ENCODE measurements at regions not wholly inside any gene's neighbourhood (a gene's known extent, or its start where the extent isn't known, plus 50 kb on each side); places are given as distances from the start of the nearest gene placed in this dataset.
"Not testable (repeated sequence)": the region's sequence is repeated elsewhere in the genome, so short reads cannot be mapped to it uniquely, and the experiment has no call there.

DNA sequence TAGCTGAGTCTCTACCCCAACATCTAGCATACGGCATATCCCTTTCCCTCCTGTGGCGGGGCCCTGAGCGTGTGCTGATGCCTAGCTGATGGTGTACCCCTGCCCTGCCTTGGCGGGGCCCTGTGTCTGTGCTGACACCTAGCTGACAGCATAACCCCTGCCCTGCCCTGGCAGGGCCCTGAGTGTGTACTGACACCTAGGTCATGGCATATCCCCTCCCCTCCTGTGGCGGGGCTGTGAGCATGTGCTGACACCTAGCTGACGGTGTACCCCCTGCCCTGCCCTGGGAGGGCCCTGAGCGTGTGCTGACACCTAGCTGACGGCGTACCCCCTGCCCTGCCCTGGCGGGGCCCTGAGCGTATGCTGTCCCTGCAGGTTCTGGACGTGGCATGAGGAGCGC is 414.0 kb upstream of the AMELY start:
- Histone ChIP-seq H3K27me3 (ENCODE audit: insufficient read depth, poor library complexity, severe bottlenecking) (no peaks in the 10 kb centered on the region), H3K27ac (ENCODE audit: poor library complexity, severe bottlenecking) (no peak overlapping the region), H3K4me1 (ENCODE audit: insufficient read depth, poor library complexity, severe bottlenecking) (no peaks in the 10 kb centered on the region), H3K4me3 (ENCODE audit: severe bottlenecking) (no peak overlapping the region), H3K9me3 (ENCODE audit: severe bottlenecking) (no peaks in the 10 kb centered on the region), H3K36me3 (ENCODE audit: low read depth) (peaks cover 91% of the 10 kb centered on the region)
- no peak for DNase-seq (ENCODE audit: low spot score)
- no peak for ATAC-seq (ENCODE audit: low read depth)
- TF ChIP-seq, protein P1, sequence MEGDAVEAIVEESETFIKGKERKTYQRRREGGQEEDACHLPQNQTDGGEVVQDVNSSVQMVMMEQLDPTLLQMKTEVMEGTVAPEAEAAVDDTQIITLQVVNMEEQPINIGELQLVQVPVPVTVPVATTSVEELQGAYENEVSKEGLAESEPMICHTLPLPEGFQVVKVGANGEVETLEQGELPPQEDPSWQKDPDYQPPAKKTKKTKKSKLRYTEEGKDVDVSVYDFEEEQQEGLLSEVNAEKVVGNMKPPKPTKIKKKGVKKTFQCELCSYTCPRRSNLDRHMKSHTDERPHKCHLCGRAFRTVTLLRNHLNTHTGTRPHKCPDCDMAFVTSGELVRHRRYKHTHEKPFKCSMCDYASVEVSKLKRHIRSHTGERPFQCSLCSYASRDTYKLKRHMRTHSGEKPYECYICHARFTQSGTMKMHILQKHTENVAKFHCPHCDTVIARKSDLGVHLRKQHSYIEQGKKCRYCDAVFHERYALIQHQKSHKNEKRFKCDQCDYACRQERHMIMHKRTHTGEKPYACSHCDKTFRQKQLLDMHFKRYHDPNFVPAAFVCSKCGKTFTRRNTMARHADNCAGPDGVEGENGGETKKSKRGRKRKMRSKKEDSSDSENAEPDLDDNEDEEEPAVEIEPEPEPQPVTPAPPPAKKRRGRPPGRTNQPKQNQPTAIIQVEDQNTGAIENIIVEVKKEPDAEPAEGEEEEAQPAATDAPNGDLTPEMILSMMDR (IDR thresholded peaks at IDR 0.05; ENCODE audit: poor library complexity, severe bottlenecking), result no peak

DNA sequence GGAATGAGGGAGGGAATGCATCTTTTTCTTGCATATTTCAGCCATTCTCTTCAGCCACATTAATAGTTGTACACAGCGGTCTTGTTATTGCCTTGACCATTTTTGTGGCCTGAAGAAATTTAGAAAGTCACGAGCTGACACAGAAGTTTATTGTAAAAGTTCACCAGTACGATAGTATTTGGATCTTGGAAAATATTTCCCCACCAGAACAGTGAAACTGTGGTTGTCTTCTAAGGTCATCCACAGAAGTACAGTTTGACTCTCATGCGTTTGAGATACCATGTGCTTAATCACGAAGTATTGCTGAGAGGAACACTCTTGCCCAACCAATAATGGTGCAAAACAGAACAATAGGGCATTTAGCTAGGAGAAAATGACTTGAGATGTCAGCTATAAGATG is 409.2 kb upstream of the AMELY start:
- no peak for ATAC-seq (ENCODE audit: low read depth)

DNA sequence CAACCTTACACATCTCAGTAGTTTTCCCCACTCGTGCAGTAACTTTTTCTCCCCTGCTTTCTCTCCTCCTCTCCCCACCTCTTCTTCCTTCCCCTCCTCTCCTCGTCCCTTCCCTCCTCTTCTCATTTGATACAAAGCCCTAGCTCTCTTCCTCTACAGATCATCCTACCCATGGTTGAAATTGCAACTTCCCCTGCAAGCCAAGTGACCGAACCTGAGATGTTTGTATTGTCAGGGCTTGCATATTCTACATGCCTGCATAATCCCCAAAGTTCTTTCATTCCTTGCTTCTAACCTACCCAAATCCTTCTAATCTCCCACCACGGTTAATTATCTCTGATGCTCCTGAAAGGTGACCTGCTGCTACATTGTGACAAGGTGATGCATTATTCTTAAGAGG is 408.6 kb upstream of the AMELY start:
- H3K9me3 ChIP-seq (ENCODE audit: severe bottlenecking); DNase-seq (ENCODE audit: low spot score); H3K27ac ChIP-seq (ENCODE audit: poor library complexity, severe bottlenecking); H3K4me3 ChIP-seq (ENCODE audit: severe bottlenecking); ATAC-seq (ENCODE audit: low read depth); H3K4me1 ChIP-seq (ENCODE audit: insufficient read depth, poor library complexity, severe bottlenecking); H3K27me3 ChIP-seq (ENCODE audit: insufficient read depth, poor library complexity, severe bottlenecking): not testable (repeated sequence)
- H3K36me3 ChIP-seq (ENCODE audit: low read depth), result peaks cover 75% of the 10 kb centered on the region

More for the DNA sequence above, 409.2 kb upstream of the AMELY start:
- Histone ChIP-seq H3K27me3 (ENCODE audit: insufficient read depth, poor library complexity, severe bottlenecking) (no peaks in the 10 kb centered on the region), H3K4me3 (ENCODE audit: severe bottlenecking) (no peak overlapping the region), H3K9me3 (ENCODE audit: severe bottlenecking) (no peaks in the 10 kb centered on the region), H3K4me1 (ENCODE audit: insufficient read depth, poor library complexity, severe bottlenecking) (no peaks in the 10 kb centered on the region), H3K36me3 (ENCODE audit: low read depth) (peaks cover 75% of the 10 kb centered on the region), H3K27ac (ENCODE audit: poor library complexity, severe bottlenecking) (no peak overlapping the region)
- TF ChIP-seq, protein P1 (IDR thresholded peaks at IDR 0.05; ENCODE audit: poor library complexity, severe bottlenecking), result no peak
- no peak for DNase-seq (ENCODE audit: low spot score)

DNA sequence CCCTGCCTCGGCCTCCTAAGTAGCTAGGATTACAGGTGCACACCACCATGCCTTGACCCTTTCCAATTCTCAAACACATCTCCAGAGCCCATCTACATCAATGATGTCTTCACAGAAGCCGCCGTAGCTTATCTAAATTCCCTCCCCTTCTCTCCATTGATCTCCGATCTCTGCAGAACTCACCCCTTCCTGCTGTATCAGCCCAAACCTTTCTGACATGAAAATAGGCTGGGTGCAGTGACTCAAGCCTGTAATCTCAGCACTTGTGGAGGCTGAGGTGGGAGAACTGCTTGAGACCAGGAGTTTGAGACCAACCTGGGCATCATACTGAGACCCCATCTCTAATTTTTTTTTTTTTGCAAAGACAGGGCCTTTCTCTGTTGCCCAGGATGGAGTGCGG is 406.6 kb upstream of the AMELY start:
- peaks cover 72% of the 10 kb centered on the region for H3K36me3 ChIP-seq (ENCODE audit: low read depth)
- TF ChIP-seq, protein P1 (IDR thresholded peaks at IDR 0.05; ENCODE audit: poor library complexity, severe bottlenecking), result no peak
- no peaks in the 10 kb centered on the region for H3K27me3 ChIP-seq (ENCODE audit: insufficient read depth, poor library complexity, severe bottlenecking)
- DNase-seq (ENCODE audit: low spot score) (no peak), ATAC-seq (ENCODE audit: low read depth) (no peak)
- H3K4me1 ChIP-seq (ENCODE audit: insufficient read depth, poor library complexity, severe bottlenecking), result no peaks in the 10 kb centered on the region
- H3K9me3 ChIP-seq (ENCODE audit: severe bottlenecking), result no peaks in the 10 kb centered on the region
- H3K27ac ChIP-seq (ENCODE audit: poor library complexity, severe bottlenecking), result no peak overlapping the region
- H3K4me3 ChIP-seq (ENCODE audit: severe bottlenecking), result no peak overlapping the region

DNA sequence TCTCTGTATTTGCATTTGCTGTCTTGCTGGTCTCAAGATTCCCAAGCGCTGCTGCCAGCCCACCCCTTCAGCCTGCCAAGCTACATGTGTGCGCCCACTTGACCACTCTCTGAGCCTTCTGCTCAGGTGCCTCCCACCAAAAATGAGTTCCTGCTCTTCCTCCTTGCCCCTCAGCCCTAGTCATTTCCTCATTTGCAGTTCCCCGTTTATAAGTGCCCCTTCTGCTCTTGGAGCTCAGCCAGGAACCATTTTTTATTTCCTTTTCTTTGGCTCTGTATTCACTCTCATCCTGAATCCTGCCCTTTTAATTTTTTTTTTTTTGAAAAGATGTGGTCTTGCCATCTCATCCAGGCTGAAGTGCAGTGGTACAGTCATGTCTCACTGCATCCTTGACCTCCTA is 406.0 kb upstream of the AMELY start:
- no peaks in the 10 kb centered on the region for H3K4me1 ChIP-seq (ENCODE audit: insufficient read depth, poor library complexity, severe bottlenecking)
- ATAC-seq (ENCODE audit: low read depth), result no peak
- H3K9me3 ChIP-seq (ENCODE audit: severe bottlenecking), result no peaks in the 10 kb centered on the region
- peaks cover 72% of the 10 kb centered on the region for H3K36me3 ChIP-seq (ENCODE audit: low read depth)
- H3K4me3 ChIP-seq (ENCODE audit: severe bottlenecking), result no peak overlapping the region
- H3K27ac ChIP-seq (ENCODE audit: poor library complexity, severe bottlenecking), result no peak overlapping the region
- no peaks in the 10 kb centered on the region for H3K27me3 ChIP-seq (ENCODE audit: insufficient read depth, poor library complexity, severe bottlenecking)
- DNase-seq (ENCODE audit: low spot score), result no peak
- TF ChIP-seq, protein P1 (IDR thresholded peaks at IDR 0.05; ENCODE audit: poor library complexity, severe bottlenecking), result no peak

All from RWPE2 (cell line).